ENCODE measurements at regions not wholly inside any gene's neighbourhood (a gene's known extent, or its start where the extent isn't known, plus 50 kb on each side); places are given as distances from the start of the nearest gene placed in this dataset.

GRCh38 chr4:65223601-65224000 is 446.7 kb downstream of the EPHA5 start:
- TF ChIP-seq, protein P1, sequence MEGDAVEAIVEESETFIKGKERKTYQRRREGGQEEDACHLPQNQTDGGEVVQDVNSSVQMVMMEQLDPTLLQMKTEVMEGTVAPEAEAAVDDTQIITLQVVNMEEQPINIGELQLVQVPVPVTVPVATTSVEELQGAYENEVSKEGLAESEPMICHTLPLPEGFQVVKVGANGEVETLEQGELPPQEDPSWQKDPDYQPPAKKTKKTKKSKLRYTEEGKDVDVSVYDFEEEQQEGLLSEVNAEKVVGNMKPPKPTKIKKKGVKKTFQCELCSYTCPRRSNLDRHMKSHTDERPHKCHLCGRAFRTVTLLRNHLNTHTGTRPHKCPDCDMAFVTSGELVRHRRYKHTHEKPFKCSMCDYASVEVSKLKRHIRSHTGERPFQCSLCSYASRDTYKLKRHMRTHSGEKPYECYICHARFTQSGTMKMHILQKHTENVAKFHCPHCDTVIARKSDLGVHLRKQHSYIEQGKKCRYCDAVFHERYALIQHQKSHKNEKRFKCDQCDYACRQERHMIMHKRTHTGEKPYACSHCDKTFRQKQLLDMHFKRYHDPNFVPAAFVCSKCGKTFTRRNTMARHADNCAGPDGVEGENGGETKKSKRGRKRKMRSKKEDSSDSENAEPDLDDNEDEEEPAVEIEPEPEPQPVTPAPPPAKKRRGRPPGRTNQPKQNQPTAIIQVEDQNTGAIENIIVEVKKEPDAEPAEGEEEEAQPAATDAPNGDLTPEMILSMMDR (IDR thresholded peaks at IDR 0.05) = no peak
- TF ChIP-seq POLR2A (IDR thresholded peaks at IDR 0.05) = no peak

Measured in vagina (tissue), 2 donors.